ENCODE measurements at regions not wholly inside any gene's neighbourhood (a gene's known extent, or its start where the extent isn't known, plus 50 kb on each side); places are given as distances from the start of the nearest gene placed in this dataset.

- no peak for TF ChIP-seq POLR2AphosphoS5 (IDR thresholded peaks at IDR 0.05; ENCODE audit: low read depth, low read length)
- TF ChIP-seq TAF1 (IDR thresholded peaks at IDR 0.05; ENCODE audit: borderline replicate concordance, insufficient read depth, low read length): no peak
- no peak for TF ChIP-seq FOXP2 (optimal IDR thresholded peaks at IDR 0.05; ENCODE audit: borderline replicate concordance, extremely low read depth, extremely low read length, insufficient read depth)
- no peak for TF ChIP-seq REST (IDR thresholded peaks at IDR 0.05; ENCODE audit: insufficient read depth in 1 of 2, low read depth in 2 of 2, low read length in 2 of 2)
These were observed 287.4 kb upstream of the SEMA3C start for GRCh38 chr7:81206217-81206616.

Measured in PFSK-1 (cell line).